GM19035 (cell line): ENCODE measurements at regions not wholly inside any gene's neighbourhood (a gene's known extent, or its start where the extent isn't known, plus 50 kb on each side); places are given as distances from the start of the nearest gene placed in this dataset.
"Not testable (repeated sequence)": the region's sequence is repeated elsewhere in the genome, so short reads cannot be mapped to it uniquely, and the experiment has no call there.

Source experiments
- ATAC-seq: cut with Tn5 transposase; IDR thresholded peaks from one replicate; pipeline ENCODE4 v1.9.1; 2021; ENCODE audit not compliant: unreplicated experiment

GRCh38 chr21:28063241-28064216 lies 929.1 kb downstream of the LTN1 start:
- ATAC-seq: no peak

- ATAC-seq: not testable (repeated sequence)
Measured at GRCh38 chr21:28052956-28053355, 939.7 kb downstream of the LTN1 start.

- not testable (repeated sequence) for ATAC-seq
Measured at GRCh38 chr21:28051649-28052048, 941.0 kb downstream of the LTN1 start.

DNA sequence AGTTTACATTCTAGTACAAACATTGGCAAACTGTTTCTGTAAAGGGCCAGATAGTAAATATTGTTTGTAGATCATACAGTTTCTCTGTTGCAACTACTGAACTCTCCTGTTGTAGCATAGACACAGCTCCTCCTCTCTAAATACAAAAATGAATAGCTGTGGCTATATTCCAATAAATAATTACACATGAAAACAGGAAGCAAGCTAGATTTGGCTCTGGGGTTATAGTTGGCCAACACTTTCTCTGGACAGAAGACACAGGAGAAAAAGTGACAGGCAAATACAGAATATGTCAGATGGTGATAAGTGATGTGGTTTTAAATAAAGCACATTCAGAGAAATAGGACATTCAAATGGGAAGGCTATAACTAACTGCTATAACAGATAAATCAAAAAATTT lies 957.0 kb downstream of the LTN1 start:
- ATAC-seq: not testable (repeated sequence)

GRCh38 chr21:28034916-28035315 lies 957.8 kb downstream of the LTN1 start:
- not testable (repeated sequence) for ATAC-seq

DNA sequence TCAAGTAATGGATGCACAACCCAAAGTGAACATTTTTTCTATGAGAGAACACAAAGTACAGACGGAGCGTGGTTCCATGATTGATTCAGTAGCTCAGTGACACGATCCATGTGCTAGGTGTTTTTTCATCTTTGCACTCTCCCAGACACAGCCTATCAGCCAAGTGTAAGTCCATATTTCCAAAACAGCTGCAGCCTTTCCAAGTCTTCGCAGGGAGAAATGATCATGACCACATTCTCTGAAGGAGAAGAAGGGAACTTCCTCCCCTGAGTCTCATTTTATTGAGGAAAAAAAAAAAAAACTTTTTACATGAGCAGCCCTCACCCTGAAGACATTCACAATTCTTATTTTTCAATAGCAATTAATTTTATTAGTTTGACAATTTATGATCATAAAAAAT lies 958.3 kb downstream of the LTN1 start:
- ATAC-seq: not testable (repeated sequence)

DNA sequence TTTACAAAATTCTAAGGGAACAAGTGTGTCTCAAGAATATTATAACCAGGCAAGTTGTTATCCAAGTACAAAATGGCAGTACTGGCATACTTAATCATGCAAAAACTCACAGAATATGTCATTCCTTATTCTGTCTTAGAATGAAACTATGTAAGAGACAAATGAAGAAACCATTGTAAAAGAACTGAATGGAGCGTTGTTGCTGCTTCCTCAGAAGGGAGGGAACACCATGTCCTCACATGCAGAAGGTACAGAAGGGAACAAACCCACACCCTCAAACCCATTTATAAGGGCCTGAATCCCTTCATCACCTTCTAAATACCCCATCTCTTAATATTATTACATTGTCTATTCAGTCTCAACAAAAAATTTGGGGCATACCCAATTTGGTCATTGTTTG lies 960.0 kb downstream of the LTN1 start:
- not testable (repeated sequence) for ATAC-seq

GRCh38 chr21:28031066-28031465 lies 961.6 kb downstream of the LTN1 start:
- not testable (repeated sequence) for ATAC-seq

- no peak for ATAC-seq
Measured at GRCh38 chr21:28025111-28025510, 967.6 kb downstream of the LTN1 start.

GRCh38 chr21:28018741-28019669 lies 973.7 kb downstream of the LTN1 start:
- peak; percentile 65 for ATAC-seq

DNA sequence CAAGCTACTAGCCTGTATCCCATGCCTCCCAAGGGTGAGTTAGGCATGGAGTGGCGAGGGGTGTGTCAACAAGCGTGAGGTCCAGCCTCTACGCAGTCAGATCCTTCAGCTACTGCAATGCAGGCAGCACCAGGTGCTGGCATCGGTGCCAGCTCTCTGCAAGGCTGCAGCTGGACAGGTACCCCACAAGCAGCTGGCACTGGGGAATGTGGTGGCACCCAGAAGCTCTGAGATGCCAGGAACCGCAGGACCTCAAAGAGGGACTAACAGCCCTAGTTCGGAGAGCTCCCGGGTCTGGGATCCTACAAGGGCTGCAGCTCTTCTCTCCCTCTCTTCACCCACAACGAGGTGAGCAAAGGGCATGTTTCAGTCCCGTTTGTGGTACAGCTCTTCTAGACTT lies 974.5 kb downstream of the LTN1 start:
- ATAC-seq: no peak

GRCh38 chr21:28016571-28016970 lies 976.1 kb downstream of the LTN1 start:
- ATAC-seq: no peak

- not testable (repeated sequence) for ATAC-seq
Measured at GRCh38 chr21:28013123-28013522, 979.6 kb downstream of the LTN1 start.

DNA sequence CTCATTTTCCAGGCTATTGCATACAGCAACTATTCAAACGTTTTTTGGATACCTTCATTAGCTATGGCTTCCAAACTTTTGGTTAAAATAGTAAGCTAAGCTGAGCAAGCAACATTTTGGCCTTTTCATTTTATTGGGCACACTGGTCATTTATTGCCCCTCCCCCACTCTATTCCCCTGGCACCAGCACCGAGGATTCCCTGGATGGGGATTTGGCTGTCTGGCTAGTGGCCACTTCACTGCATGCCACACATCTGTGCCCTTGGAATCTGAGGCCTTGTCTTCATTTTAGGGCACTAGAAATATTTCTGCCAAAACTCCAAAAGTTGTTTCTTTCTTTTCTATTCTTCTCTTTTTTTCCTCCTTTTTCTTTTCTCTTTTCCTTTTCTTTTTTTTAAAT lies 980.7 kb downstream of the LTN1 start:
- ATAC-seq: not testable (repeated sequence)

DNA sequence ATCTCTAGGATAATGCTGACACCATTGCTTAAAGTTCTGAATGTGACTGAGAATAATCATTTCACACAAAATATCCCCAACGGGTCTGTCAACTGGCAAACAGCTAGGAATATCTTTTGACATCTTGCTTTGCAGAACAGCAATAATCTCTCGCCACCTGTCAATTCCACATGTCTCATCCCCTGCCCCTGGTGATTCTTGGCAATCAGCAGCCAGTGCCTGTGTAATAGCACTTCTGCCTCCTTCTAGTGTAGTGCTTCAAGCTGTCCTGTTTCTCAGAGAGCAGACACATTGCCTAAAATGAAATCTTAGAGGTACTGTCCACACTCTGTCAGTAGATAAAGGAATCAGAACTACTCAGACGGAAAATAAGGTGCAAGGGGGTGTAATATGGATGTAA lies 984.4 kb downstream of the LTN1 start:
- ATAC-seq: not testable (repeated sequence)

GRCh38 chr21:28003627-28004026 lies 989.0 kb downstream of the LTN1 start:
- ATAC-seq: not testable (repeated sequence)

DNA sequence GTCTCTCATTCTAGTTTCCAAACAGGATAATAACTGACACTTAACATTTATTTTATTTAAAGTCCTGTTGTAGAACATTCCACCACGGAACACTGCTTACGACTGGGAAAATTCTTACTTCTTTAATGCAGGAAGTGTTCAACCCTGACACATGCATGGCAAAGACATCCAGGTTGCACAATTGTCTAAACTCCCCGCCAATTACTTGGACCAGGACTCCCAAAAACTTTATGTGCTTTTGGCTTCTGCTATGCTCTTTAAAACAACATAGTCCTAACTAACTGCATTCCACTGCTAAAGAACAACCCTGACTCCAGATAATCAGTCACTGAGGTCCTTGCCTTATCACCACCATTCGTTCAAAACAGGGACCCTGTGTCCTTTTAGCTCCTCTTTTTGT lies 995.8 kb downstream of the LTN1 start:
- ATAC-seq: not testable (repeated sequence)

GRCh38 chr21:27984663-27985325 lies 1007.9 kb downstream of the LTN1 start:
- not testable (repeated sequence) for ATAC-seq

DNA sequence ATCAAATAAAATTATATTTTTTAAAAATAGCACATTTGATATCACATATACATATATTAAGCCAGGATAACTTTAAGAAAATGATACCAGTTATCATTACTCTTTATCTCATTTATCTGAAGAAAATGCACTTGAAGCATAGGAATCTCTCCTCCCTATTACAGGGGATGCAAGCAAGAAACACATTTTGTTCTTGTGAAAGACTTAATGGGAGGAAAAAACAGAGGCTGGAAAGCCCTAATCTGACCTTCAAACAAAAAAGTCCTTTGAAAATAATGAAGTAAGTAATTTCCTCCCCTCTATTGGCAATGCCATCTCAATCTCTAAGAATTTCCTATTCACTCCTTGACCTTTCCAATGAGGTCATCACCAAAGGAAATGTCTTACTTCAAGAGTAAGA lies 1012.6 kb upstream of the ADAMTS5 start:
- not testable (repeated sequence) for ATAC-seq

DNA sequence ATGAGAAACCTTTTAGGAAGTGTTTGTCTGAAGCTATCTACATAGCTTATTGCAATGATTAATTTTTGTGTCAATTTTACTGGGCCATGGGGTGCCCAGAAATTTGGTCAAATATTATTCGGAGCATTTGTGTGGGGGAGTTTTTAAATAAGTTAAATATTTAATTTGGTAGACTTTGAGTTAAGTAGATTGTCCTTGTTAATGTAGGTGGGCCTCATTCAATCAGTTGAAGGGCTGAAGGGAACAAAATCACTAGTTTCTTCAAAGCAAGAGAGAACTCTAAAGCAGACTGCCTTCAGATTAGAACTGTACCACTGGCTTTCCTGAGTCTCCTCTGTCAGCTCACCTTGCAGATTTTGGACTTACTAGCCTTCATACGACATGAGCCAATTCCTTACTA lies 1008.6 kb upstream of the ADAMTS5 start:
- ATAC-seq: no peak

- ATAC-seq: not testable (repeated sequence)
Measured at GRCh38 chr21:27974152-27974551, 1007.3 kb upstream of the ADAMTS5 start.
